ENCODE measurements at regions not wholly inside any gene's neighbourhood (a gene's known extent, or its start where the extent isn't known, plus 50 kb on each side); places are given as distances from the start of the nearest gene placed in this dataset.

- TF ChIP-seq CTCF (IDR thresholded peaks at IDR 0.05; ENCODE audit: extremely low read depth, missing control alignments), result no peak
- DNase-seq (ENCODE audit: low spot score), result no peak
Measured at GRCh38 chr4:132297346-132297745, 851.7 kb upstream of the PCDH10 start.

- TF ChIP-seq CTCF (IDR thresholded peaks at IDR 0.05; ENCODE audit: extremely low read depth, missing control alignments), result no peak
- no peak for DNase-seq (ENCODE audit: low spot score)
Measured at GRCh38 chr4:132299841-132300240, 849.3 kb upstream of the PCDH10 start.

GRCh38 chr4:132312521-132312920 lies 836.6 kb upstream of the PCDH10 start:
- TF ChIP-seq CTCF (IDR thresholded peaks at IDR 0.05; ENCODE audit: extremely low read depth, missing control alignments), result no peak
- DNase-seq (ENCODE audit: low spot score), result no peak

GRCh38 chr4:132313852-132314251 lies 835.2 kb upstream of the PCDH10 start:
- no peak for TF ChIP-seq CTCF (IDR thresholded peaks at IDR 0.05; ENCODE audit: extremely low read depth, missing control alignments)
- DNase-seq (ENCODE audit: low spot score), result no peak

GRCh38 chr4:132316738-132317137 lies 832.4 kb upstream of the PCDH10 start:
- DNase-seq (ENCODE audit: low spot score), result no peak
- no peak for TF ChIP-seq CTCF (IDR thresholded peaks at IDR 0.05; ENCODE audit: extremely low read depth, missing control alignments)

GRCh38 chr4:132317923-132318322 lies 831.2 kb upstream of the PCDH10 start:
- TF ChIP-seq CTCF (IDR thresholded peaks at IDR 0.05; ENCODE audit: extremely low read depth, missing control alignments), result no peak
- DNase-seq (ENCODE audit: low spot score), result no peak

GRCh38 chr4:132328761-132329160 lies 820.3 kb upstream of the PCDH10 start:
- DNase-seq (ENCODE audit: low spot score), result no peak
- TF ChIP-seq CTCF (IDR thresholded peaks at IDR 0.05; ENCODE audit: extremely low read depth, missing control alignments), result no peak
